WERI-Rb-1 (cell line): ENCODE measurements at regions not wholly inside any gene's neighbourhood (a gene's known extent, or its start where the extent isn't known, plus 50 kb on each side); places are given as distances from the start of the nearest gene placed in this dataset.

Experiments
- DNase-seq: peaks from one replicate; pipeline ENCODE4 v3.0.0-alpha.2; 2020
- H3K27ac ChIP-seq: fragments of 250-450 bp; sonication (Bioruptor Pico); 2 replicates; pipeline ENCODE4 v1.5.1; 2020; ENCODE audit warnings: mild to moderate bottlenecking, moderate library complexity
- H3K27me3 ChIP-seq: fragments of 250-450 bp; sonication (Bioruptor Pico); 2 replicates; pipeline ENCODE4 v1.5.1; 2021; ENCODE audit warnings: mild to moderate bottlenecking, low read depth, moderate library complexity; ENCODE audit not compliant: insufficient read depth, severe bottlenecking
- H3K36me3 ChIP-seq: fragments of 250-450 bp; sonication (Bioruptor Pico); 2 replicates; pipeline ENCODE4 v1.5.1; 2020; ENCODE audit warnings: mild to moderate bottlenecking, moderate library complexity
- H3K4me3 ChIP-seq: 2 replicates; pipeline ENCODE4 v1.5.1; 2011; ENCODE audit warnings: low read depth, mild to moderate bottlenecking, control low read depth, low read length
- H3K9me3 ChIP-seq: fragments of 250-450 bp; sonication (Bioruptor Pico); 2 replicates; pipeline ENCODE4 v1.5.1; 2021; ENCODE audit warnings: mild to moderate bottlenecking, moderate library complexity; ENCODE audit not compliant: severe bottlenecking
- TF ChIP-seq, protein P1 (sequence below): IDR thresholded peaks from 2 replicates; pipeline ENCODE4 v1.5.1; 2011; ENCODE audit warnings: low read depth, mild to moderate bottlenecking, control low read depth, inconsistent platforms, low read length

DNA sequence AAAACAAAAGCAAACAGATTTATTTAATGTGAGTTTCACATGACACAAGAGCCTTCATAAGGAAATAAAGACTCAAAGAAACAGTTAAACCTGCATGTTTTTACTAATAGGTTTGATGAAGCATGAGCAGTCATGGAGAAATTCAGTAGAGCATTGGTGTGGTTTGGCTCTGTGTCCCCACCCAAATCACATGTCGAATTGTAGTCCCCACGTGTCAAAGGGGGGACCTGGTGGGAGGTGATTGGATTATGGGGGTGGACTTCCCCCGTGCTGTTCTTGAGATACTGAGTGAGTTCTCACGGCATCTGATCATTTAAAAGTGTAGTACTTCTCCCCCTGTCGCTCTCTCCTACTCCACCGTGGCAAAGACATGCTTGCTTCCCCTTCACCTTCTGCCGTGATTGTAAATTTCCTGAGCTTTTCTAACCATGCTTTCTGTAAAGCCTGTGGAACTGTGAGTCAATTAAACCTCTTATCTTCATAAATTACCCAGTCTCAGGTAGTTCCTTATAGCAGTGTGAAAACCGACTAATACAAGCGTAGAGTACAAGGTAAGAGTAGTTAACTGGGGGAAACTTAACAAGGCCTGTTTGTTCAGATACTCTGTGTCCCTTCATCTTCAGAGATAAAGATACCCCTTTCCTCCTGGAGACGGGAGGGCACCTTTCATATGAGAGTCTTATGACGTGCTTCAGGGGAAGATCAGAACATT is 354.8 kb downstream of the SIPA1L2 start:
- Histone ChIP-seq H3K27ac (no peak overlapping the region), H3K9me3 (no peaks in the 10 kb centered on the region)
- TF ChIP-seq, protein P1, sequence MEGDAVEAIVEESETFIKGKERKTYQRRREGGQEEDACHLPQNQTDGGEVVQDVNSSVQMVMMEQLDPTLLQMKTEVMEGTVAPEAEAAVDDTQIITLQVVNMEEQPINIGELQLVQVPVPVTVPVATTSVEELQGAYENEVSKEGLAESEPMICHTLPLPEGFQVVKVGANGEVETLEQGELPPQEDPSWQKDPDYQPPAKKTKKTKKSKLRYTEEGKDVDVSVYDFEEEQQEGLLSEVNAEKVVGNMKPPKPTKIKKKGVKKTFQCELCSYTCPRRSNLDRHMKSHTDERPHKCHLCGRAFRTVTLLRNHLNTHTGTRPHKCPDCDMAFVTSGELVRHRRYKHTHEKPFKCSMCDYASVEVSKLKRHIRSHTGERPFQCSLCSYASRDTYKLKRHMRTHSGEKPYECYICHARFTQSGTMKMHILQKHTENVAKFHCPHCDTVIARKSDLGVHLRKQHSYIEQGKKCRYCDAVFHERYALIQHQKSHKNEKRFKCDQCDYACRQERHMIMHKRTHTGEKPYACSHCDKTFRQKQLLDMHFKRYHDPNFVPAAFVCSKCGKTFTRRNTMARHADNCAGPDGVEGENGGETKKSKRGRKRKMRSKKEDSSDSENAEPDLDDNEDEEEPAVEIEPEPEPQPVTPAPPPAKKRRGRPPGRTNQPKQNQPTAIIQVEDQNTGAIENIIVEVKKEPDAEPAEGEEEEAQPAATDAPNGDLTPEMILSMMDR = no peak

DNA sequence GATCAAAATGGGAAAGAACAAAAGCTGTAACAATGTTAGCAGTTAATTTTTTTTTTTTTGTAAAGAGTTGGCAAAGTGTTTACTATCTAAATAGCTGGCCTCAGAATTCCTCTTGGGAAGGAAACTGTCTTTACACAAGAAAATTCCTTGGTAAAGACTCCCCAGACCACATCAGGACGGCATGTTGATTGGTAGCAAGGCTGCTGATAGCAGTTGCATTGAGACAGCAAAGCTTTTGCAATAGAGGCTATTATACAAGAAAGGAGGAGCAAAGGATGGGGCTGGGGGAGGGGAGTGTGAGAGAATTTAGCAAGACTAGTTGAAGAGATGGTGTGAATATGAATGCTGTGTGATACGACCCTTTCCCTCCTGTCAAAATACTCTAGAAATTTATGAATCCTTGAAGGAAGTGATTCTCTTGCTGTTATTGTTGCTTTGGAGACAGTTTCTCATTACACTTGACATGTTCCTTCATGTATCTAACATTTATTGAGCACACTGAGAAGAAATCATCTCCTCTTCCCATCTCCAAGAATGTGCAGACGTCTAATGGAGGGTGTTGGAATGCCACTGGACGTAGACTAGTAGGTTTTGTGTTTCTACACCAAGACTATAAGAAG is 355.6 kb downstream of the SIPA1L2 start:
- Histone ChIP-seq H3K9me3 (no peaks in the 10 kb centered on the region), H3K27ac (no peak overlapping the region), H3K36me3 (no peaks in the 10 kb centered on the region), H3K4me3 (no peak overlapping the region), H3K27me3 (peaks cover 86% of the 10 kb centered on the region)
- TF ChIP-seq, protein P1 = no peak
- DNase-seq = no peak

More for the DNA sequence above, 354.8 kb downstream of the SIPA1L2 start:
- Histone ChIP-seq H3K27me3 (peaks cover 87% of the 10 kb centered on the region), H3K4me3 (no peak overlapping the region), H3K36me3 (no peaks in the 10 kb centered on the region)
- no peak for DNase-seq

DNA sequence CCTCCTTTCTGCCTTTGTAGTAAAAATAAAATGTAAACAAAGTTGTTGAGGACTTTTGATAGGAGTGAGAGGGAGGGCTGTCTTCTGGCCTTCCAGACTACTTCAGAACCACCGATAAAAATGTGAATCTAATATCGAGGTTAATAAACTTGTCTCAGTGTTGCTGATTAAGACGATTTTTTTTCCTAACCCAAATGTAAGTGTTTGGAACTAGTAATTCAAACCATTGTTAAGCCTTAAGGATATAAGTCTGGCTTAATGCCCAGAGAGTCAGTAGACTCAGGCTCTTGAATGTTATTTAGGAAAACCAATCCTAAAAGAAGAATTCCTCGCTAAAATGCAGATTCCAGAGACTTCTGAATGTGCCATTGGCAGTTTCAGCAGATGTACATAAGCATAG is 356.9 kb downstream of the SIPA1L2 start:
- no peak for DNase-seq
- H3K36me3 ChIP-seq = no peaks in the 10 kb centered on the region
- TF ChIP-seq, protein P1 = no peak

DNA sequence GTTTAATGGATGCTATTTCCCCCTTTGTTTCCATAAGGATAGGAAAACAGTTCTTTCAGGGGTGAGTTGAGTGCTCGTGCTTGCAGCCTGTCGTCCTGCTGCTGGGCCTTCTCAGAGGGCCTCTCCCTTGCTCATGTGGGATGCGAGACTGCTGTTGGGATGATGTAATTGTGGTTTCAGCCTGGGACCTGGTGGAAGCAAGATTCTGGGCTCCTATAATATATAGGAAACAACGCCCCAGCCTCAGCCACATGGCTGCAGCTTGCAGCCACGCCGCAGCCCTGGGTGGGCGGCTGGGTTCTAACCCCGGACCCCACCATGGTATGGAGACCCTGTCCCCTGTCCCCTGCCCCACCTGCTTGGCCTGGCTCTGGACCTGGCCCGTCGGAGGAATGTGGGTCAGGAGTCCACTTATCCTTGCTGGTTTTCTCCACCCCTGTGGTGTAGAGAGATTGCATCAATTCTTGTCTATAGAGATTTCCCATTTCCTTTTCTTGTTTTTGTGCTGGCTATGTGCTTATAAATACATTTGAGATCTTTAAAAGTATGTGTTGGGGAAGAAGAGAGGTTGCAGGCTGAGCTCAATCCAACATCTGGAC is 357.8 kb downstream of the SIPA1L2 start:
- Histone ChIP-seq H3K27ac (no peak overlapping the region), H3K27me3 (peaks cover 93% of the 10 kb centered on the region), H3K9me3 (no peaks in the 10 kb centered on the region), H3K36me3 (no peaks in the 10 kb centered on the region), H3K4me3 (no peak overlapping the region)
- TF ChIP-seq, protein P1 = no peak
- no peak for DNase-seq

More for the DNA sequence above, 356.9 kb downstream of the SIPA1L2 start:
- no peaks in the 10 kb centered on the region for H3K9me3 ChIP-seq
- H3K27ac ChIP-seq = no peak overlapping the region
- no peak overlapping the region for H3K4me3 ChIP-seq
- peaks cover 88% of the 10 kb centered on the region for H3K27me3 ChIP-seq

DNA sequence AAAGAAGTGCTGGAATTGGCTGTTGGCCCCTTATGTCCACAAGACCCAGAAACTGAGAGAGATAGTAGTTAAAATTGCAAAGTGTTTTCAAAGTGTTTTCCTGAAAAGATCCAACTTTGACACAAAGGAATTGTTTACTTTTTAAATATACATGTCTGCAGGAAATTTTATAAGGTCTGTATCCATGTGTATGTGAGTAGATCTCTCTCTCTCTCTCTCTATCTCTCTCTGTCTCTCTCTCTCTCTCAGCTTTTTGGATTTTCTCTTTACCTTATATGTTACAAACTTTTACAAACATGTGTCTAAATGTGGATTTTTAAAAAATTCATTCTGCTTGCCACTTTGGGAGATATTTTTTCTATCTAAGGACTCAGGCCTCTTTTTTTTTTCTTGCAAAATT is 358.6 kb downstream of the SIPA1L2 start:
- Histone ChIP-seq H3K9me3 (no peaks in the 10 kb centered on the region), H3K27ac (no peak overlapping the region), H3K36me3 (no peaks in the 10 kb centered on the region), H3K27me3 (peaks cover 93% of the 10 kb centered on the region), H3K4me3 (no peak overlapping the region)
- no peak for DNase-seq
- TF ChIP-seq, protein P1 = no peak
